SK-N-SH (cell line): ENCODE measurements at regions not wholly inside any gene's neighbourhood (a gene's known extent, or its start where the extent isn't known, plus 50 kb on each side); places are given as distances from the start of the nearest gene placed in this dataset.

ENCODE experiments used
- CTCF ChIA-PET: fragments of 300-600, 350-600 bp; formaldehyde crosslinking; extraction: SDS; loops from one replicate; lab custom pipeline; 2021; lab: Yijun Ruan, JAX
- POLR2A ChIA-PET: fragments of 350-600 bp; sonication (Branson Sonifier 250); formaldehyde crosslinking; extraction: SDS; loops from one replicate; lab custom pipeline; 2020; ENCODE audit warnings: antibody characterized with exemption, inconsistent platforms; lab: Yijun Ruan, JAX
- DNase-seq: peaks from one replicate; pipeline ENCODE4 v3.0.0; 2012
- H2AFZ ChIP-seq: fragments of 200-600 bp; sonication (generic); 2 replicates; pipeline ENCODE4 v1.8.1; 2016; ENCODE audit warnings: antibody characterized with exemption, mild to moderate bottlenecking, low read depth
- H3F3A ChIP-seq: fragments of 200-600 bp; sonication (generic); replicated peaks from 2 replicates; pipeline ENCODE3; 2016; ENCODE audit warnings: antibody characterized with exemption, mild to moderate bottlenecking; ENCODE audit not compliant: insufficient read depth
- H3K27ac ChIP-seq, 2 experiments: fragments of 200-500 bp in 1 of 2; fragments of 200-600 bp in 1 of 2; sonication (Bioruptor generic) in 1 of 2; sonication (generic), shearing (Covaris generic) in 1 of 2; 2 replicates each; pipeline versions ENCODE4 v1.5.1 to v1.6.1; 2014 to 2016; ENCODE audit warnings: low read depth in 2 of 2, inconsistent platforms in 1 of 2, low read length in 1 of 2, mild to moderate bottlenecking in 1 of 2, mixed read lengths in 1 of 2
- H3K27me3 ChIP-seq: fragments of 200-600 bp; sonication (generic), shearing (Covaris generic); 2 replicates; pipeline ENCODE4 v1.6.1; 2016; ENCODE audit warnings: mixed run types; ENCODE audit not compliant: insufficient read depth
- H3K36me3 ChIP-seq, 2 experiments: fragments of 200-500 bp in 1 of 2; fragments of 200-600 bp in 1 of 2; sonication (Bioruptor generic) in 1 of 2; sonication (generic) in 1 of 2; replicated peaks in 1 of 2; 2 replicates each; pipeline versions ENCODE3 to v1.5.1; 2014 to 2016; ENCODE audit warnings: low read length in 1 of 2, mild to moderate bottlenecking in 1 of 2; ENCODE audit not compliant: insufficient read depth in 2 of 2, control insufficient read depth in 1 of 2
- H3K4me1 ChIP-seq, 2 experiments: fragments of 200-500 bp in 1 of 2; fragments of 200-600 bp in 1 of 2; sonication (Bioruptor generic) in 1 of 2; sonication (generic), shearing (Covaris generic) in 1 of 2; 2 replicates each; pipeline versions ENCODE4 v1.5.1 to v1.6.1; 2014 to 2016; ENCODE audit warnings: low read depth in 1 of 2, low read length in 1 of 2, mixed run types in 1 of 2; ENCODE audit not compliant: insufficient read depth in 2 of 2, control insufficient read depth in 1 of 2
- H3K4me2 ChIP-seq: fragments of 200-600 bp; sonication (generic), shearing (Covaris generic); 2 replicates; pipeline ENCODE4 v1.6.1; 2017; ENCODE audit warnings: mixed run types
- H3K4me3 ChIP-seq, 2 experiments: fragments of 200-500 bp in 1 of 2; fragments of 200-600 bp in 1 of 2; sonication (Bioruptor generic) in 1 of 2; sonication (generic), shearing (Covaris generic) in 1 of 2; 2 replicates each; pipeline versions ENCODE4 v1.5.1 to v1.8.1; 2014 to 2016; ENCODE audit warnings: low read depth in 2 of 2, inconsistent platforms in 1 of 2, low read length in 1 of 2, mild to moderate bottlenecking in 1 of 2, mixed read lengths in 1 of 2, moderate library complexity in 1 of 2
- H3K79me2 ChIP-seq: fragments of 200-600 bp; sonication (generic); 2 replicates; pipeline ENCODE4 v1.8.1; 2017; ENCODE audit warnings: mild to moderate bottlenecking; ENCODE audit not compliant: insufficient read depth
- H3K9ac ChIP-seq: fragments of 200-600 bp; sonication (generic); 2 replicates; pipeline ENCODE4 v1.6.1; 2017; ENCODE audit warnings: mixed run types
- H3K9me2 ChIP-seq: fragments of 200-600 bp; sonication (generic); 2 replicates; pipeline ENCODE4 v1.6.1; 2017; ENCODE audit warnings: mixed run types
- H3K9me3 ChIP-seq: fragments of 200-600 bp; sonication (generic); 2 replicates; pipeline ENCODE4 v1.6.1; 2017; ENCODE audit warnings: mixed run types, mild to moderate bottlenecking, moderate library complexity
- H4K20me1 ChIP-seq: fragments of 200-600 bp; sonication (generic); 2 replicates; pipeline ENCODE4 v1.6.1; 2017; ENCODE audit warnings: mild to moderate bottlenecking, mixed run types; ENCODE audit not compliant: insufficient read depth
- CHD2 ChIP-seq: fragments of 150-350 bp; IDR thresholded peaks from 2 replicates; pipeline ENCODE4 v1.6.1; 2018; ENCODE audit warnings: low read length; ENCODE audit not compliant: partially characterized antibody
- ELF1 ChIP-seq: IDR thresholded peaks from 2 replicates; pipeline ENCODE4 v1.4.0; 2012
- EP300 ChIP-seq, 2 experiments: IDR thresholded peaks; 2 replicates each; pipeline versions ENCODE4 v1.4.0 to v1.6.1; 2012; ENCODE audit warnings: borderline replicate concordance in 1 of 2, low read depth in 1 of 2, low read length in 1 of 2
- FOXJ3 ChIP-seq: sonication (generic); formaldehyde crosslinking; IDR thresholded peaks from 2 replicates; pipeline ENCODE4 v1.5.1; 2020; ENCODE audit warnings: mild to moderate bottlenecking, missing genetic modification reagents
- GABPA ChIP-seq: IDR thresholded peaks from 2 replicates; pipeline ENCODE4 v1.4.0; 2012; ENCODE audit warnings: low read depth, mild to moderate bottlenecking
- IRF3 ChIP-seq: fragments of 150-350 bp; IDR thresholded peaks from 2 replicates; pipeline ENCODE4 v1.6.1; 2016; ENCODE audit warnings: mild to moderate bottlenecking, low read depth, low read length
- JUND ChIP-seq: IDR thresholded peaks from 2 replicates; pipeline ENCODE4 v1.4.0; 2012
- MAX ChIP-seq: IDR thresholded peaks from 2 replicates; pipeline ENCODE4 v1.4.0; 2012; ENCODE audit warnings: low read depth
- NRF1 ChIP-seq: IDR thresholded peaks from 2 replicates; pipeline ENCODE4 v1.6.1; 2012; ENCODE audit warnings: low read depth, mild to moderate bottlenecking, low read length
- PBX3 ChIP-seq: IDR thresholded peaks from 2 replicates; pipeline ENCODE4; 2012
- POLR2AphosphoS5 ChIP-seq: IDR thresholded peaks from 2 replicates; pipeline ENCODE4 v1.6.1; 2012; ENCODE audit warnings: low read depth, low read length
- RFX5 ChIP-seq: IDR thresholded peaks from 2 replicates; pipeline ENCODE4 v1.6.1; 2012; ENCODE audit warnings: mild to moderate bottlenecking, improper control_type of control experiment, low read length
- SIN3A ChIP-seq: IDR thresholded peaks from 2 replicates; pipeline ENCODE4 v1.6.1; 2012; ENCODE audit warnings: low read depth, mild to moderate bottlenecking, low read length, moderate library complexity, borderline replicate concordance
- TAF1 ChIP-seq: IDR thresholded peaks from 2 replicates; pipeline ENCODE4 v1.6.1; 2012; ENCODE audit warnings: low read depth, mild to moderate bottlenecking, low read length, moderate library complexity, borderline replicate concordance
- TCF12 ChIP-seq: IDR thresholded peaks from 2 replicates; pipeline ENCODE4 v1.4.0; 2012
- TEAD4 ChIP-seq: IDR thresholded peaks from 2 replicates; pipeline ENCODE4 v1.4.0; 2012; ENCODE audit warnings: mild to moderate bottlenecking, borderline replicate concordance; ENCODE audit not compliant: insufficient read depth
- USF1 ChIP-seq: IDR thresholded peaks from 2 replicates; pipeline ENCODE4 v1.4.0; 2012; ENCODE audit warnings: low read depth, borderline replicate concordance
- YY1 ChIP-seq: IDR thresholded peaks from 2 replicates; pipeline ENCODE4 v1.4.0; 2012; ENCODE audit warnings: low read depth, mild to moderate bottlenecking
- ZBTB33 ChIP-seq: IDR thresholded peaks from 2 replicates; pipeline ENCODE4 v1.4.0; 2012; ENCODE audit warnings: low read depth, borderline replicate concordance
- WGBS: methylation state at CpG from one replicate; pipeline ENCODE4 v1.1.6; 2017; ENCODE audit warnings: low lambda C conversion rate; 5-methylcytosine and 5-hydroxymethylcytosine counted together

- TF ChIP-seq JUND (no peak), GABPA (no peak), NRF1 (no peak), CHD2 (no peak), MAX (no peak), ELF1 (no peak), EP300 (IDR thresholded peaks at IDR 0.05; ENCODE audit: borderline replicate concordance in 1 of 2, low read depth in 1 of 2, low read length in 1 of 2) (no peak), RFX5 (no peak), TEAD4 (no peak), IRF3 (no peak), SIN3A (no peak), ZBTB33 (no peak), TAF1 (no peak), YY1 (no peak), PBX3 (no peak)
- no peaks in the 10 kb centered on the region for H4K20me1 ChIP-seq
- CTCF ChIA-PET = no interaction called here
- H3K4me3 ChIP-seq = no peak overlapping the region
- H3K9me3 ChIP-seq = no peaks in the 10 kb centered on the region
- H3K4me2 ChIP-seq = no peak overlapping the region
- DNase-seq = no peak
- H3K36me3 ChIP-seq = no peaks in the 10 kb centered on the region
- no peak overlapping the region for H2AFZ ChIP-seq
- H3K9ac ChIP-seq = no peak overlapping the region
- no peaks in the 10 kb centered on the region for H3K4me1 ChIP-seq
- H3K27me3 ChIP-seq = no peaks in the 10 kb centered on the region
- WGBS = 67% methylated on average over 1 of the region's 1 CpG
- H3F3A ChIP-seq = no peaks in the 10 kb centered on the region
- H3K9me2 ChIP-seq = no peaks in the 10 kb centered on the region
- H3K27ac ChIP-seq = no peak overlapping the region
- no peaks in the 10 kb centered on the region for H3K79me2 ChIP-seq
- POLR2A ChIA-PET = no interaction called here
Measured at GRCh38 chrX:7294483-7294882, 146.5 kb upstream of the PUDP start.

- TF ChIP-seq JUND (no peak), POLR2AphosphoS5 (no peak), IRF3 (no peak), GABPA (no peak), USF1 (no peak), FOXJ3 (CRISPR knock-in tag) (no peak), TCF12 (no peak), ZBTB33 (no peak), RFX5 (no peak)
- H3K79me2 ChIP-seq = no peaks in the 10 kb centered on the region
- H3K4me3 ChIP-seq = no peak overlapping the region
- H2AFZ ChIP-seq = no peak overlapping the region
- no peaks in the 10 kb centered on the region for H3K9me3 ChIP-seq
- ChIA-PET CTCF (no interaction called here), POLR2A (no interaction called here)
- H3K27me3 ChIP-seq = no peaks in the 10 kb centered on the region
- WGBS = 36% methylated on average over 6 of the region's 6 CpGs
- no peaks in the 10 kb centered on the region for H3K9me2 ChIP-seq
- H3K27ac ChIP-seq = no peak overlapping the region
- no peak overlapping the region for H3K4me2 ChIP-seq
- no peak overlapping the region for H3K9ac ChIP-seq
- H4K20me1 ChIP-seq = no peaks in the 10 kb centered on the region
- no peak for DNase-seq
- no peaks in the 10 kb centered on the region for H3K4me1 ChIP-seq
- H3K36me3 ChIP-seq = no peaks in the 10 kb centered on the region
- no peaks in the 10 kb centered on the region for H3F3A ChIP-seq
Measured at GRCh38 chrX:7286168-7286837, 138.3 kb upstream of the PUDP start.
